Osteoblast (primary cell): ENCODE measurements at regions not wholly inside any gene's neighbourhood (a gene's known extent, or its start where the extent isn't known, plus 50 kb on each side); places are given as distances from the start of the nearest gene placed in this dataset.
A peak's percentile ranks its signal among the peaks of the same experiment; 100 is the strongest.

Source experiments
- DNase-seq: peaks from one replicate; pipeline ENCODE4 v3.0.0; 2011; ENCODE audit warnings: low spot score, mixed read lengths; ENCODE audit not compliant: insufficient read length; ENCODE audit errors: missing footprints
- H2AFZ ChIP-seq: 2 replicates; pipeline ENCODE4 v1.6.0; 2011; ENCODE audit warnings: mild to moderate bottlenecking, low read length
- H3K27ac ChIP-seq: 2 replicates; pipeline ENCODE4 v1.5.1; 2011; ENCODE audit warnings: mild to moderate bottlenecking, low read depth, low read length, moderate library complexity
- H3K27me3 ChIP-seq: 2 replicates; pipeline ENCODE4 v1.6.0; 2012; ENCODE audit warnings: mild to moderate bottlenecking, control low read depth, inconsistent platforms, low read length, moderate library complexity; ENCODE audit not compliant: insufficient read depth
- H3K36me3 ChIP-seq: 2 replicates; pipeline ENCODE4 v1.5.1; 2011; ENCODE audit warnings: mild to moderate bottlenecking, low read length, control low read depth, moderate library complexity; ENCODE audit not compliant: insufficient read depth
- H3K4me1 ChIP-seq: 2 replicates; pipeline ENCODE4 v1.5.1; 2011; ENCODE audit warnings: mild to moderate bottlenecking, low read length, control low read depth, moderate library complexity; ENCODE audit not compliant: insufficient read depth
- H3K4me2 ChIP-seq: 2 replicates; pipeline ENCODE4 v1.6.0; 2011; ENCODE audit warnings: mild to moderate bottlenecking, low read length; ENCODE audit not compliant: insufficient read depth
- H3K4me3 ChIP-seq: fragments of 200-600 bp; sonication (generic); 3 replicates; pipeline ENCODE4 v1.5.1; 2012; ENCODE audit warnings: mild to moderate bottlenecking, low read length, inconsistent platforms; ENCODE audit not compliant: insufficient read depth
- H3K79me2 ChIP-seq: 2 replicates; pipeline ENCODE4 v1.6.0; 2012; ENCODE audit warnings: mild to moderate bottlenecking, low read length, control low read depth, inconsistent platforms; ENCODE audit not compliant: insufficient read depth
- H3K9me3 ChIP-seq: 2 replicates; pipeline ENCODE4 v1.5.1; 2011; ENCODE audit warnings: low read depth, low read length, control low read depth
- H4K20me1 ChIP-seq: 2 replicates; pipeline ENCODE4 v1.6.0; 2012; ENCODE audit warnings: mild to moderate bottlenecking, low read length, control low read depth; ENCODE audit not compliant: insufficient read depth
- CTCF ChIP-seq: IDR thresholded peaks from 2 replicates; pipeline ENCODE4 v1.5.1; 2011; ENCODE audit warnings: mild to moderate bottlenecking, low read depth, low read length, moderate library complexity; ENCODE audit errors: extremely low read depth

- peak; percentile 32 for DNase-seq
- Histone ChIP-seq H3K4me3 (no peak overlapping the region), H3K4me2 (no peak overlapping the region), H3K36me3 (no peaks in the 10 kb centered on the region), H3K79me2 (no peaks in the 10 kb centered on the region), H3K9me3 (no peaks in the 10 kb centered on the region), H4K20me1 (no peaks in the 10 kb centered on the region), H3K27me3 (no peaks in the 10 kb centered on the region), H2AFZ (no peak overlapping the region), H3K27ac (no peak overlapping the region), H3K4me1 (no peaks in the 10 kb centered on the region)
- TF ChIP-seq CTCF, result no peak
Observed at GRCh38 chr7:36090976-36091873, 61.8 kb upstream of the EEPD1 start.

- Histone ChIP-seq H2AFZ (no peak overlapping the region), H3K36me3 (no peaks in the 10 kb centered on the region), H3K27ac (no peak overlapping the region), H3K27me3 (no peaks in the 10 kb centered on the region), H3K4me3 (no peak overlapping the region), H3K79me2 (no peaks in the 10 kb centered on the region), H3K4me1 (no peaks in the 10 kb centered on the region), H4K20me1 (no peaks in the 10 kb centered on the region), H3K9me3 (no peaks in the 10 kb centered on the region), H3K4me2 (no peak overlapping the region)
- no peak for TF ChIP-seq CTCF
- DNase-seq, result no peak
Observed at GRCh38 chr7:36091874-36092176, 61.2 kb upstream of the EEPD1 start.

GRCh38 chr7:36092221-36092771 is 60.8 kb upstream of the EEPD1 start:
- Histone ChIP-seq H3K27ac (no peak overlapping the region), H3K9me3 (no peaks in the 10 kb centered on the region), H4K20me1 (no peaks in the 10 kb centered on the region), H2AFZ (no peak overlapping the region), H3K79me2 (no peaks in the 10 kb centered on the region), H3K4me1 (no peaks in the 10 kb centered on the region), H3K36me3 (no peaks in the 10 kb centered on the region), H3K27me3 (no peaks in the 10 kb centered on the region), H3K4me3 (no peak overlapping the region), H3K4me2 (no peak overlapping the region)
- no peak for TF ChIP-seq CTCF
- DNase-seq, result no peak

- no peak overlapping the region for H2AFZ ChIP-seq
- H3K27ac ChIP-seq, result no peak overlapping the region
- no peaks in the 10 kb centered on the region for H3K9me3 ChIP-seq
- no peaks in the 10 kb centered on the region for H3K79me2 ChIP-seq
- no peak for DNase-seq
- no peaks in the 10 kb centered on the region for H3K36me3 ChIP-seq
- H3K4me2 ChIP-seq, result no peak overlapping the region
- H4K20me1 ChIP-seq, result no peaks in the 10 kb centered on the region
- H3K4me3 ChIP-seq, result no peak overlapping the region
- peaks cover 11% of the 10 kb centered on the region for H3K4me1 ChIP-seq
- no peaks in the 10 kb centered on the region for H3K27me3 ChIP-seq
- TF ChIP-seq CTCF, result no peak
Observed at GRCh38 chr7:36096460-36097095, 56.5 kb upstream of the EEPD1 start.
